Testis (tissue), 2 donors: ENCODE measurements at regions not wholly inside any gene's neighbourhood (a gene's known extent, or its start where the extent isn't known, plus 50 kb on each side); places are given as distances from the start of the nearest gene placed in this dataset.

Experiments
- DNase-seq: peaks from one replicate; pipeline ENCODE4 v3.0.0-alpha.2; 2019
- H3K27ac ChIP-seq, 2 donors: fragments of 200-600 bp; sonication (generic); one replicate each; pipeline ENCODE4 v1.5.1; 2019
- H3K27me3 ChIP-seq: fragments of 200-600 bp; sonication (generic); one replicate; pipeline ENCODE4 v1.5.1; 2019
- H3K36me3 ChIP-seq: fragments of 200-600 bp; sonication (generic); one replicate; pipeline ENCODE4 v1.5.1; 2017; ENCODE audit warnings: low read depth; ENCODE audit errors: missing control alignments
- H3K4me1 ChIP-seq: fragments of 200-600 bp; sonication (generic); one replicate; pipeline ENCODE4 v1.5.1; 2019
- H3K4me3 ChIP-seq, 2 donors: fragments of 200-600 bp; sonication (generic); one replicate each; pipeline ENCODE4 v1.5.1; 2017 to 2019
- H3K9me3 ChIP-seq: fragments of 200-600 bp; sonication (generic); one replicate; pipeline ENCODE4 v1.5.1; 2017
- POLR2A ChIP-seq: fragments of 450-650 bp; IDR thresholded peaks from one replicate; pipeline ENCODE4 v1.6.1; 2017; ENCODE audit warnings: antibody characterized with exemption, mild to moderate bottlenecking, moderate library complexity
- WGBS, 2 donors: methylation state at CpG; one replicate each; pipeline ENCODE4 v1.1.5; 2018; 5-methylcytosine and 5-hydroxymethylcytosine counted together
- intact Hi-C: fragments of 100-400 bp; cut with DNase I; formaldehyde crosslinking; loops from one replicate; pipeline ENCODE4 v1.15.1; 2023; ENCODE audit warnings: low total_unique reads
- TF ChIP-seq, protein P1 (sequence below), 3 experiments: fragments of 450-650 bp in 2 of 3; fragments of 200-600 bp in 1 of 3; sonication (generic) in 1 of 3; IDR thresholded peaks; one replicate each; pipeline ENCODE4 v1.5.1; 2016 to 2019; ENCODE audit warnings: antibody characterized with exemption in 3 of 3, mild to moderate bottlenecking in 2 of 3, moderate library complexity in 1 of 3

DNA sequence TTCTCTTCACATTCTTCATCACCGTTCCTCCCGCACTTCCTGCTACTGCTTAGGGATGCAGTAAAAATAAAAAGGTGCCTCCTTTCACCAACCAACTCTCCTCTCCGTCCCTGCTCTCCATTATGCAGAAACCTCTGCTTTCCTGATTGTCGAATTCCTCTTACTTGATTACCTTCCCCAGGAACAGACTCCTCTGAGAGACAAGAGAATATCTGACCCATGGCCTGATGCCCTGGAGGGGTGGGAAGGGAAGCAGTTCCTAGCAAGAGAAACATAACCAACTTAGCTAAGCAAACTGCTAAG lies 80.9 kb downstream of the TRIM29 start:
- TF ChIP-seq, protein P1, sequence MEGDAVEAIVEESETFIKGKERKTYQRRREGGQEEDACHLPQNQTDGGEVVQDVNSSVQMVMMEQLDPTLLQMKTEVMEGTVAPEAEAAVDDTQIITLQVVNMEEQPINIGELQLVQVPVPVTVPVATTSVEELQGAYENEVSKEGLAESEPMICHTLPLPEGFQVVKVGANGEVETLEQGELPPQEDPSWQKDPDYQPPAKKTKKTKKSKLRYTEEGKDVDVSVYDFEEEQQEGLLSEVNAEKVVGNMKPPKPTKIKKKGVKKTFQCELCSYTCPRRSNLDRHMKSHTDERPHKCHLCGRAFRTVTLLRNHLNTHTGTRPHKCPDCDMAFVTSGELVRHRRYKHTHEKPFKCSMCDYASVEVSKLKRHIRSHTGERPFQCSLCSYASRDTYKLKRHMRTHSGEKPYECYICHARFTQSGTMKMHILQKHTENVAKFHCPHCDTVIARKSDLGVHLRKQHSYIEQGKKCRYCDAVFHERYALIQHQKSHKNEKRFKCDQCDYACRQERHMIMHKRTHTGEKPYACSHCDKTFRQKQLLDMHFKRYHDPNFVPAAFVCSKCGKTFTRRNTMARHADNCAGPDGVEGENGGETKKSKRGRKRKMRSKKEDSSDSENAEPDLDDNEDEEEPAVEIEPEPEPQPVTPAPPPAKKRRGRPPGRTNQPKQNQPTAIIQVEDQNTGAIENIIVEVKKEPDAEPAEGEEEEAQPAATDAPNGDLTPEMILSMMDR (IDR thresholded peaks at IDR 0.05): no peak
- no peak for TF ChIP-seq POLR2A
- no peak for DNase-seq
- Histone ChIP-seq H3K4me1 (no peaks in the 10 kb centered on the region), H3K27me3 (no peaks in the 10 kb centered on the region), H3K9me3 (no peaks in the 10 kb centered on the region), H3K4me3 (no peak overlapping the region), H3K36me3 (no peaks in the 10 kb centered on the region), H3K27ac (no peak overlapping the region)
- intact Hi-C loops: no loop called here
- 71 to 75% methylated on average over 4 of the region's 4 CpGs for WGBS, 2 donors

DNA sequence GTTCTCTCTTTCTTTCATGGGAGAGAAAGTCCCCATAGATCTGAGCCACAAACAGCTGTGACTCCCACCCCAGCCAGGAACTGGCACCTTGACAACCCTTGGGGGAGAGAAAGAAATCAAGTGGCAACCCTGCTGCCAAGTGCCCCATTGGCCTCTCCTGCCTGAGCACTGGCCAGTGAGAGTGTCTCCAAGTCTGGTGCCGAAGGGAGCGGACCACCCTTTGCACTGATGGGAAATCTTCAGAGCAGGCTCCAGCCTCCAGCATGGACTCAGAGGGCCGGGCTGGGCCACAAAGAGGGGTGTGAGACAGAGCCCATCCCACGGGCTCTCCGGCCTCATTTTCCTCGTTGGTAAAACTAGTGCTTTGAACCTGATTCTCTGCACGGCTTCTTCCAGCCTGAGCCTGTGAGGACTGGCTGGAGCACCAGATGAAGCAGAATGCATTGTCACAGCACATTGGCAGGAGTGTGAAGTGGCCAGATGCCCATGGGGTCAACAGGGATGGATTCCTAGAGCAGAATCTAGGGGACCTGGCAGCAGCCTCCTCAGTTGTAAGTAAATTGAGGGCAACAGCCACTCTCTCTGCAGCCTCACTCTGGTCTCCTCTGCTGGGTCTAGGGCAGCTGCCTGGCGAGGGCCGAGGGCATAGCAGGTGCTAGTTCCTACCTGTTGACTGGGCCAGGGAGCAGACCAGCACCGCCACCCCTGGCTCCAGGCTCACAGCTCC lies 81.4 kb downstream of the TRIM29 start:
- no peak for DNase-seq
- WGBS, 2 donors: 93 to 97% methylated on average over 8 to 10 of the region's 10 CpGs
- H3K4me1 ChIP-seq: no peaks in the 10 kb centered on the region
- no peak overlapping the region for H3K4me3 ChIP-seq
- no peak overlapping the region for H3K27ac ChIP-seq
- H3K9me3 ChIP-seq: no peaks in the 10 kb centered on the region
- H3K36me3 ChIP-seq: no peaks in the 10 kb centered on the region
- H3K27me3 ChIP-seq: no peaks in the 10 kb centered on the region
- intact Hi-C loops: no loop called here
- TF ChIP-seq, protein P1 (IDR thresholded peaks at IDR 0.05): no peak
- no peak for TF ChIP-seq POLR2A

- H3K4me1 ChIP-seq: no peaks in the 10 kb centered on the region
- intact Hi-C loops: no loop called here
- H3K27me3 ChIP-seq: no peaks in the 10 kb centered on the region
- H3K27ac ChIP-seq: no peak overlapping the region
- H3K36me3 ChIP-seq: no peaks in the 10 kb centered on the region
- no peak overlapping the region for H3K4me3 ChIP-seq
- TF ChIP-seq, protein P1 (IDR thresholded peaks at IDR 0.05): no peak
- TF ChIP-seq POLR2A: no peak
- H3K9me3 ChIP-seq: no peaks in the 10 kb centered on the region
- no peak for DNase-seq
Observed at GRCh38 chr11:120055646-120056045, 82.3 kb downstream of the TRIM29 start.

DNA sequence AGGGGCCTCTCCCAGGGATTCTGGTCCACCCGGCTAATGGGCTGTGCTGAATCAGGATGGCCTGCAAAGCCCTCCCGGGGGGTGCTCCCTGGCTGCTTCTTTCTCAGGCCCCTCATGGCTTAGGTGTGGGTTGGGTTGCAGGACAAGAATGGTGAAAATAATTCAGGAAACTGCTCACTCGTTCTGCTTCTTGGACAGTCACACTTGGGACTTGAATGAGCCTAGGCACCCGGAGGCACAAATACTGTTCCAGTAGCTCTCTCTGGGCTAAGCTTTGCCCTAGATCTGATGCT lies 83.2 kb downstream of the TRIM29 start:
- TF ChIP-seq, protein P1 (IDR thresholded peaks at IDR 0.05): no peak
- no peak for TF ChIP-seq POLR2A
- 89% methylated on average over 4 of the region's 4 CpGs for WGBS, 2 donors
- no peak for DNase-seq
- H3K27me3 ChIP-seq: no peaks in the 10 kb centered on the region
- no peaks in the 10 kb centered on the region for H3K9me3 ChIP-seq
- no peak overlapping the region for H3K4me3 ChIP-seq
- intact Hi-C loops: no loop called here
- no peak overlapping the region for H3K27ac ChIP-seq
- H3K36me3 ChIP-seq: no peaks in the 10 kb centered on the region
- H3K4me1 ChIP-seq: no peaks in the 10 kb centered on the region

DNA sequence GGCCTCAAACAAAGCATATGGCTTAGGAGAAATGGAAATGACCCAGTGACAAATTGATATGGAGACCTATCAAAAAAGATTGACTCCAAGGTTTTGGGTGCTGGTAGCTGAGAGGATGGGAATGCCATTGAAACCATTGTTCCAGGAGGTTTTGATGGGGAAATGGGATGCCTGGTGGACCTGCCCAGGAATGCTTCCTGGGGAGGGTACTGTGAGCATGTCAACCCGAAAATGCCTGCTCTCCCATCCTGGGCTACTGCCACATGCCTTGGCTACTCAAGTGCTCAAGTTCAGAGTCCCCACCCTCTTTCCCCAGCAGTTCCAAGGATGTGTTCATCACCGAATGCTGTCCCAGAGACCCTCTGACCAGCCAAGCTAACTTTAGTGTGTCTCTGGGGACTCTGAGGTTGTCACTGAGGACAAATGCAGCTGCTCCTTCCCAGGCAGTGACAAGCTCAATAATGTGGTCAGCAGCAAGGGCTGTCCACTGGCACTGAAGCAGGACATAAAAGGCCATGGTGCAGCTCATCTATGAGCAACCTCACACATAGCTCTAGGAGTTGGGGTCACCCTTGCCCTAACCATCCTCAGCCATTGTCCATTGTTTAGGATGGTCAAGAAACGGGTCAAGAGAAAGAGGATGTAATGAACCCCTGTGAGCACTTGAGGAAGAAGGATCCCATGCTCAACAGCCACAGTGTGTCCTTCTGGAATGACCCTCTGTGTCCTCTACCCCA lies 83.7 kb downstream of the TRIM29 start:
- Histone ChIP-seq H3K27ac (no peak overlapping the region), H3K9me3 (no peaks in the 10 kb centered on the region), H3K4me1 (no peaks in the 10 kb centered on the region), H3K36me3 (no peaks in the 10 kb centered on the region), H3K27me3 (no peaks in the 10 kb centered on the region), H3K4me3 (no peak overlapping the region)
- no peak for TF ChIP-seq POLR2A
- TF ChIP-seq, protein P1 (IDR thresholded peaks at IDR 0.05): no peak
- 87 to 94% methylated on average over 3 of the region's 3 CpGs for WGBS, 2 donors
- intact Hi-C loops: no loop called here
- no peak for DNase-seq
